Right lobe of liver (tissue), 6 donors: ENCODE measurements at regions not wholly inside any gene's neighbourhood (a gene's known extent, or its start where the extent isn't known, plus 50 kb on each side); places are given as distances from the start of the nearest gene placed in this dataset.

ENCODE experiments used
- ATAC-seq, 4 donors: fragments of 200-7000 bp; cut with Tn5 transposase; one replicate each; pipeline ENCODE4 v1.9.1; 2020; ENCODE audit warnings: mild to moderate bottlenecking in 4 of 4, moderate library complexity in 4 of 4
- DNase-seq, 3 donors: peaks; one replicate each; pipeline ENCODE4 v3.0.0-alpha.2; 2020
- H3K27ac ChIP-seq, 3 donors: fragments of 200-600 bp; one replicate each; pipeline ENCODE4 v1.8.0; 2022
- H3K27me3 ChIP-seq, 2 donors: fragments of 200-600 bp; one replicate each; pipeline ENCODE4 v1.8.0; 2022
- H3K36me3 ChIP-seq, 4 donors: fragments of 200-600 bp; sonication (generic) in 1 of 4; one replicate each; pipeline versions ENCODE4 v1.5.1 to v1.8.0; 2017 to 2022; ENCODE audit warnings: control low read depth in 1 of 4
- H3K4me1 ChIP-seq, 4 donors: fragments of 200-600 bp; sonication (generic) in 1 of 4; one replicate each; pipeline versions ENCODE4 v1.5.1 to v1.8.0; 2017 to 2022; ENCODE audit warnings: control low read depth in 1 of 4
- H3K4me3 ChIP-seq, 3 donors: fragments of 200-600 bp; one replicate each; pipeline ENCODE4 v1.8.0; 2022
- H3K9me3 ChIP-seq, 4 donors: fragments of 200-600 bp; sonication (generic) in 1 of 4; one replicate each; pipeline versions ENCODE4 v1.5.1 to v1.8.0; 2017 to 2022; ENCODE audit warnings: control low read depth in 1 of 4
- POLR2A ChIP-seq: fragments of 450-650 bp; IDR thresholded peaks from one replicate; pipeline ENCODE4 v1.6.1; 2017; ENCODE audit warnings: antibody characterized with exemption, mild to moderate bottlenecking
- WGBS: methylation state at CpG from one replicate; pipeline ENCODE4 v1.1.6; 2018; ENCODE audit warnings: low coverage, low lambda C conversion rate; ENCODE audit not compliant: insufficient coverage; ENCODE audit errors: missing lambda C conversion rate; 5-methylcytosine and 5-hydroxymethylcytosine counted together
- intact Hi-C, 2 donors: fragments of 100-400 bp; cut with DNase I; formaldehyde crosslinking; loops; one replicate each; pipeline versions ENCODE4 v1.11.2 to v1.14.1; 2022
- TF ChIP-seq, protein P1 (sequence below), 4 donors: fragments of 200-600 bp in 3 of 4; fragments of 450-650 bp in 1 of 4; IDR thresholded peaks; one replicate each; pipeline versions ENCODE4 v1.5.1 to v1.8.0; 2016 to 2022; ENCODE audit warnings: antibody characterized with exemption in 4 of 4, mild to moderate bottlenecking in 2 of 4
- donor health status: DM: no; HTN: yes; CAD: no.
- donor health status: DM: no; HTN: no; CAD: no.
- donor health status: DM: no; HTN: no; CAD: no.
- donor health status: DM: no; HTN: yes; CAD: no.
- donor health status: DM: no; HTN: yes; CAD: no.

DNA sequence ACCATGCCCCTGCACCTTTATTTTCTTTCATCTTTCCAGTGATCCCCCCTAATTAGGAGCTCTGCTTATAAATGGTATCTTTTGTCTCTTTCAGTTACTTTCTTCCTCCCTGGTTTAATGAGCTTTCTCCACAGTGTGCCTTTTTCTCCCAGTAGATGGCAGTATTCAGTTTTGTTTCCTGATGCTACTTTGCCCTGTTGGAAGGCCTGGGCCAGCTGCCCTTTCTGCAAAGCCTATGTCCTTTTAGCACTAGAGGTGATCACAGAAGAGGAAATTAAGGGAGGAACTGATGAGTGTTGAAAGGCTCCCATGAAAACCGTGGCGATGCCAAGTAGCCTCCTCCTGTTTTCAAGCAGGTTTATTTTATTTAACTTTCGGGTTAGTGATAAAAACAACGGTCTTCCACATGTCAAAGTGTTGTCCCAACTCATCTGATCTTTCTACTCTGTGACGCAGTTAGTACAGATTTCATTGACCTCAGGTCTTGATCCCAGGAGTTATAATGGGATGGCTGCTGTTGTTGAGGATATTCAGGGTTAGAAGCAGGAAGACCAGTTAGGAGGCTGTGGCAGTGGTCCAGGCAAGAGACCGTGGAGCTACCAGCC lies 184.2 kb upstream of the BMP2 start:
- peaks cover 0 to 3% (median 0%) of the 10 kb centered on the region in 4 donors for H3K4me1 ChIP-seq
- intact Hi-C loops, result no loop called here
- 32% methylated on average over 6 of the region's 6 CpGs for WGBS
- no peaks in the 10 kb centered on the region for H3K27me3 ChIP-seq
- peak; percentile 52 to 64 (median 58) for DNase-seq
- peak; percentile 96 to 99 (median 98) for ATAC-seq
- H3K4me3 ChIP-seq, result no peak overlapping the region
- H3K36me3 ChIP-seq, result no peaks in the 10 kb centered on the region
- no peak for TF ChIP-seq POLR2A
- TF ChIP-seq, protein P1, sequence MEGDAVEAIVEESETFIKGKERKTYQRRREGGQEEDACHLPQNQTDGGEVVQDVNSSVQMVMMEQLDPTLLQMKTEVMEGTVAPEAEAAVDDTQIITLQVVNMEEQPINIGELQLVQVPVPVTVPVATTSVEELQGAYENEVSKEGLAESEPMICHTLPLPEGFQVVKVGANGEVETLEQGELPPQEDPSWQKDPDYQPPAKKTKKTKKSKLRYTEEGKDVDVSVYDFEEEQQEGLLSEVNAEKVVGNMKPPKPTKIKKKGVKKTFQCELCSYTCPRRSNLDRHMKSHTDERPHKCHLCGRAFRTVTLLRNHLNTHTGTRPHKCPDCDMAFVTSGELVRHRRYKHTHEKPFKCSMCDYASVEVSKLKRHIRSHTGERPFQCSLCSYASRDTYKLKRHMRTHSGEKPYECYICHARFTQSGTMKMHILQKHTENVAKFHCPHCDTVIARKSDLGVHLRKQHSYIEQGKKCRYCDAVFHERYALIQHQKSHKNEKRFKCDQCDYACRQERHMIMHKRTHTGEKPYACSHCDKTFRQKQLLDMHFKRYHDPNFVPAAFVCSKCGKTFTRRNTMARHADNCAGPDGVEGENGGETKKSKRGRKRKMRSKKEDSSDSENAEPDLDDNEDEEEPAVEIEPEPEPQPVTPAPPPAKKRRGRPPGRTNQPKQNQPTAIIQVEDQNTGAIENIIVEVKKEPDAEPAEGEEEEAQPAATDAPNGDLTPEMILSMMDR (IDR thresholded peaks at IDR 0.05), result peak; percentile 72 to 91 (median 78)
- no peaks in the 10 kb centered on the region for H3K9me3 ChIP-seq
- H3K27ac ChIP-seq, result no peak overlapping the region

DNA sequence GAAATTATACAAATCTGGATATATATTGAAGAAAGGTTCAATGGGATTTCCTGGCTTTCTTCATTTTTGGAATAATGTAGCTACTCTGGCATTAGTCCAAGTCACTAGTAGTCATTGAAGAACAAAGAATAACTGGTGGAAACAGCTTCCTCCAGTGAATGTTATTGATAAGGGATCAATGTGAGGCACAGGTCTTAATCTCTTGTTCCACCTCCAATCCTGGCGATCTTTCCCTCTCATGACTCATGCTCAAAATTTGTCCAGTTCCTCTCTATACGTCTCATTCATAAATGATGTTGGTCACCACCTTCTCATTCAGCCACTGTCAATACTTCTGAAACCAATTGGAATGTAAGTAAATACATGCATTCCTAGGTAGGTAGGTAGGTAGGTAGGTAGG lies 185.0 kb upstream of the BMP2 start:
- WGBS, result 66% methylated on average over 2 of the region's 2 CpGs
- no peak overlapping the region for H3K4me3 ChIP-seq
- TF ChIP-seq, protein P1 (IDR thresholded peaks at IDR 0.05), result no peak
- no peak for TF ChIP-seq POLR2A
- H3K27me3 ChIP-seq, result no peaks in the 10 kb centered on the region
- intact Hi-C loops, result no loop called here
- H3K27ac ChIP-seq, result no peak overlapping the region
- no peaks in the 10 kb centered on the region for H3K9me3 ChIP-seq
- DNase-seq, result no peak
- peaks cover 0 to 3% (median 0%) of the 10 kb centered on the region in 4 donors for H3K4me1 ChIP-seq
- ATAC-seq, result no peak
- no peaks in the 10 kb centered on the region for H3K36me3 ChIP-seq

DNA sequence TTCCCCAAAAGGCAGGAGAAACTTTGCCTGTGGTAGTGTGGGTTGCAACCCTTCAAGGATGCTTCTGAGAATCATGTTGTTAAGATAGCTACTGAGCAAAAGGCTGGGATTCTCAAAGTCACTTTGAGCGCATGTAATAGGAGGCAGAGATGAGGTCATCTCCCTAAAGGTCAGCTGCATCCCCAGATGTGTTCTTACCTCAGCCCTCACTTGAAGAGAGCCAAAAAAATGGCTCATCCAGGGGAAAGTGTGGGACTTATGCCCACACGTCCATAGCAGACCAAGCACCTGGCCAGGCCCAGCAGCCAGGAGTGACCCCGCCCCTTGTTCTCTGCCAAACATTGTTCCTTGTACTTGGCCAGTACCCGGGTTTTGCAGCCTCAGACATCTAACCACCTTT lies 187.0 kb upstream of the BMP2 start:
- Histone ChIP-seq H3K4me1 (peaks cover 0 to 3% (median 0%) of the 10 kb centered on the region in 4 donors), H3K36me3 (no peaks in the 10 kb centered on the region), H3K27me3 (no peaks in the 10 kb centered on the region), H3K27ac (no peak overlapping the region), H3K9me3 (no peaks in the 10 kb centered on the region), H3K4me3 (no peak overlapping the region)
- DNase-seq, result no peak
- TF ChIP-seq, protein P1 (IDR thresholded peaks at IDR 0.05), result no peak
- TF ChIP-seq POLR2A, result no peak
- ATAC-seq, result no peak
- intact Hi-C loops, result no loop called here
- 27% methylated on average over 3 of the region's 4 CpGs for WGBS

DNA sequence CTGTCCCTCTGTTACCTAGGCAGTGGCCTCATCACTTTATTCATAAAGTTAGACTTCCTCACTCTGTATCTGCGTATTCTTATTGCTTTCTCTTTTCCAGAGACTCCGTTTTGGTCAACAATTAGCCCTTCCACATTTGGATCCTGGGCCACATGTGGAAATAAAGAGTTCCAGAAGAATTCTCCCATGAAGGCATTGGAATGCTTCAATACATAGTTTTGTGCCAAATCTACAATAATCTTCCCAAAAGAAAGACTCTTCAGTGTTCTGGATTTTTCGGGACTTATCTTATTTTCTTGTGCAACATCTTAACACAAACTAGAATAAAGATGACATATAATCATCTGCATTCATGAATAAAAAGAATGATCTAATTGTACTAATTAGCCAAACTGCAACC lies 187.7 kb upstream of the BMP2 start:
- peaks cover 0 to 3% (median 0%) of the 10 kb centered on the region in 4 donors for H3K4me1 ChIP-seq
- H3K27ac ChIP-seq, result no peak overlapping the region
- WGBS, result 82% methylated on average over 3 of the region's 3 CpGs
- H3K4me3 ChIP-seq, result no peak overlapping the region
- intact Hi-C loops, result no loop called here
- no peaks in the 10 kb centered on the region for H3K27me3 ChIP-seq
- no peaks in the 10 kb centered on the region for H3K9me3 ChIP-seq
- no peak for ATAC-seq
- TF ChIP-seq, protein P1 (IDR thresholded peaks at IDR 0.05), result no peak
- TF ChIP-seq POLR2A, result no peak
- H3K36me3 ChIP-seq, result no peaks in the 10 kb centered on the region
- no peak for DNase-seq
